Neural cell (in vitro differentiated cells): ENCODE measurements at regions not wholly inside any gene's neighbourhood (a gene's known extent, or its start where the extent isn't known, plus 50 kb on each side); places are given as distances from the start of the nearest gene placed in this dataset.

Experiments used
- CTCF ChIP-seq: fragments of 450-650 bp; IDR thresholded peaks from 2 replicates; pipeline ENCODE4 v1.5.1; 2014; ENCODE audit warnings: antibody characterized with exemption, mild to moderate bottlenecking, moderate library complexity; ENCODE audit not compliant: poor library complexity, severe bottlenecking
- EZH2 ChIP-seq: fragments of 200-600, 300-800 bp; shearing (Covaris generic), sonication (generic); IDR thresholded peaks from 2 replicates; pipeline ENCODE4 v1.6.1; 2014; ENCODE audit warnings: antibody characterized with exemption, low read length, borderline replicate concordance, mild to moderate bottlenecking; ENCODE audit not compliant: insufficient read depth, poor library complexity, severe bottlenecking
- TAF1 ChIP-seq: IDR thresholded peaks from 2 replicates; pipeline ENCODE4 v1.6.1; 2012; ENCODE audit warnings: low read depth

GRCh38 chr11:13064593-13064992 is 55.5 kb downstream of the RASSF10 start:
- TF ChIP-seq CTCF (no peak), TAF1 (no peak), EZH2 (no peak)
